ENCODE measurements at regions not wholly inside any gene's neighbourhood (a gene's known extent, or its start where the extent isn't known, plus 50 kb on each side); places are given as distances from the start of the nearest gene placed in this dataset.

- DNase-seq (ENCODE audit: low read depth in 2 of 3, low spot score in 2 of 3) = no peak
Observed at GRCh38 chr13:39856714-39857113, 201.3 kb downstream of the COG6 start.

GRCh38 chr13:39858794-39859193, 203.3 kb downstream of the COG6 start:
- no peak for DNase-seq (ENCODE audit: low read depth in 2 of 3, low spot score in 2 of 3)

- DNase-seq (ENCODE audit: low read depth in 2 of 3, low spot score in 2 of 3) = no peak
Observed at GRCh38 chr13:39859898-39860297, 204.4 kb downstream of the COG6 start.

GRCh38 chr13:39862900-39863299, 207.4 kb downstream of the COG6 start:
- DNase-seq (ENCODE audit: low read depth in 2 of 3, low spot score in 2 of 3) = no peak

DNA sequence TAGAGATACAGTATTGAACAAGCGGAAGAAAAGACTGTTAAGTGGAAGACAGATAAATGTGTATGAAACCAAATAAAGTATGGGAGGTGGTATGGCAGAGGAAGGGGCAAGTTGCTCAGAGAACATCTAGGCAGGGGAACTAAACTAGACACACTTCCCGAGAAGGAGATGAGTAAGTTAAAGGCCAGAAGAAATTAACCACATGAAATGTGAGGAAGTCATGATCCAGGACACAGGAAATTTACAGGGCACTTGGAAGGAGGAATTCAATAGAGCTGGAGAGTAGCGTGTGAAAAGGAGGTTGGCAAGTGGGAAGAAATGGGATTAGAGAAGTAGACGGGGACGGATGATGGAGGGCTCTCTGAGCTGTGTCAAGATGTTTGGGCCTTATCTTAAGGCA, 208.8 kb downstream of the COG6 start:
- no peak for DNase-seq (ENCODE audit: low read depth in 2 of 3, low spot score in 2 of 3)

- DNase-seq (ENCODE audit: low read depth in 2 of 3, low spot score in 2 of 3) = no peak
Observed at GRCh38 chr13:39866722-39867121, 211.3 kb downstream of the COG6 start.

DNA sequence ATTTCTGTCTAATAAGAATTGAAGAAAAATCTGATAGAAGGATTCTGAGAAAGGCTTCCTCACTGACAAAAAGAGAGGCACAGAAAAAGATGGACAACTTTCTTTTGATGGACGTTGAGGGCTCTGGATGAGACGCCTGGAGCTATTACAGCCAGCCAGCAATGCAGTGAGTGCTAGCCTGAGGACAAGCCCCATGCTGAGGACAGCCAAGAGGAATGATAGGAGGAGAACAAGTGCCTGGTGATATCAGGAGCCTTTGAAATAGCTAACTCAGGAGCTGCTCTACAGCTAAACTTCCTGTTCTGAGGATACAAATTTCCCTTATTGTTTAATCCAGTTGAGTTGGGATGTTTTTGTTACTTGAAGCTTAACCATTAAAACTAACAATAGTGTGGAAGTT, 212.3 kb downstream of the COG6 start:
- no peak for DNase-seq (ENCODE audit: low read depth in 2 of 3, low spot score in 2 of 3)

GRCh38 chr13:39870197-39870747, 214.8 kb downstream of the COG6 start:
- no peak for DNase-seq (ENCODE audit: low read depth in 2 of 3, low spot score in 2 of 3)

GRCh38 chr13:39874331-39875053, 219.0 kb downstream of the COG6 start:
- no peak for DNase-seq (ENCODE audit: low read depth in 2 of 3, low spot score in 2 of 3)

DNA sequence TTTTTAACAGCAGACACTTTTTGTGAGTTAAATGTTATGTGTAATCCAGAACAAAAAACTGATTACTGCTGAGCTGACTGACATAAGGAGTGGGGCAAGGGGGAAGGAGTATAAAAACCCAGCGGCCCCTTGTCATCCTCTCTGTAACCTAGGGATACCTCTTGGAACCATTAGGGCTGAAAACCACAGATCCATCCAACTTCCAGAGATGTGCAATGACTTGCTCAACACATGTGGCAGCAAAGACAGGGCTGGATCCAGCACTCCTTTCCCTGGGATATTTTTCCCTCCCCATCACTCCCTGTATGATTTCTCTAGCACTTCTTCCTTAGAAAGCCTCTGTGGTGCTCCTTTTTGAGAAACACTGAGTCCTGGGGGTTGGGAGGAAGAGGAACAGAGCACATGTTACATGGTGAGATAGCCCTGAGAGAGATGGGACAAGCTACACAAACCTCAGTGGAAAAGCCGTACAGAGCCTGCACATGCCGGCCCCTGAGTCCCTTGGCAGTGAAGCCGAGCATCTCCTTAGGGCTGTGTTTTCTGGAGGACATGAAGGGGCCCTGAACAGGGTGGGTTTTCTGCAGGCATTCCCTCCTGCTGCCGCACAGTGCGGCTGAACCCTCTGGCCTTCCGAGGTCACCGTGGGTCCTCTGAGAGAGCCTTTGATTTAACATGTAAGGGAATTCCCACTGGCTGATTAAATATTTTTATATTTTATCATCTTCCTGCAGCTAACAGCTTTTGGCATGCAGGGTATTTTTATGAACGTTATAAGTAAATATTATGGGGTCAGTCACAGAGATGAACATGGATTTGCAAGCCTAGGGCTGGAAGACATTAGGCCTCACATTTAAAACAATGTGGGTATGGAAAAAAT, 219.9 kb downstream of the COG6 start:
- DNase-seq (ENCODE audit: low read depth in 2 of 3, low spot score in 2 of 3) = no peak

GRCh38 chr13:39876258-39876657, 220.8 kb downstream of the COG6 start:
- no peak for DNase-seq (ENCODE audit: low read depth in 2 of 3, low spot score in 2 of 3)

GRCh38 chr13:39877134-39877533, 221.7 kb downstream of the COG6 start:
- DNase-seq (ENCODE audit: low read depth in 2 of 3, low spot score in 2 of 3) = no peak

GRCh38 chr13:39879286-39880035, 224.0 kb downstream of the COG6 start:
- no peak for DNase-seq (ENCODE audit: low read depth in 2 of 3, low spot score in 2 of 3)

DNA sequence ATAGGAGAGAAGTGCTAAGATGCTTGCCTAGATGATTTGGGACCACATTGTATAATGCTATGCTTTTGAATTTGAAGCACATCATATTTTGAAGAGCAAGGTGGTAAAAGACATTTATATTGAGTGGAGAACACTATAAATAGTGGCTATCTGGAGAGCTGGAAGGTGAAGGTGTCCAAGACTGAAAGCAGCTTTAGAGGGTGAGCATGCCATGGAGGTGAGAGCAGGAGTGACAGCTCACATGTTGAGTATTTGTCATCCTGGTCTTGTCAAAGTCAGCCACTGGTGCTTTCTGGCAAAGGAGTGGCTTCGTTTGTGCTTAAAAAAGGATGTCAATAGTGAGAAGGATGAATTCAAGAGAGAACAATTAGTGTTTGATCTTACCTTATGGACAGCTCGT, 225.9 kb downstream of the COG6 start:
- no peak for DNase-seq (ENCODE audit: low read depth in 2 of 3, low spot score in 2 of 3)

- DNase-seq (ENCODE audit: low read depth in 2 of 3, low spot score in 2 of 3) = no peak
Observed at GRCh38 chr13:39881887-39882286, 226.4 kb downstream of the COG6 start.

GRCh38 chr13:39884166-39884565, 228.7 kb downstream of the COG6 start:
- no peak for DNase-seq (ENCODE audit: low read depth in 2 of 3, low spot score in 2 of 3)

DNA sequence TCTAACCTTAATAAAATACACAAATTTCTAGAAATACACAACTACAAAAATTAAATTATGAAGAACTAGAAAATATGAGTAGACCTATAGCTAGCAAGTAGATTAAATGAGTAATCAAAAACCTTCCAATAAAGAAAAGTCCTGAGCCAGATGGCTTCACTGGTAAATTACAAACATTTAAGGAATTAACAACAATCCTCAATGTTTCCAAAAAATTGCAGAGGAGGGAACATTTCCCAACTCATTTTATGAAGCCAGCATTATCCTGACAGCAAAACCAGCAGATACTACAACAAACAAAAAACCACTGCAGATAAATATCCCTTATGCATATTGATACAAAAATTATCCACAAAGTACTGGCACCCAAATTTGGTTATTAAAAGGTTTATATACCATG, 230.9 kb downstream of the COG6 start:
- no peak for DNase-seq (ENCODE audit: low read depth in 2 of 3, low spot score in 2 of 3)

- no peak for DNase-seq (ENCODE audit: low read depth in 2 of 3, low spot score in 2 of 3)
Observed at GRCh38 chr13:39887387-39887786, 231.9 kb downstream of the COG6 start.

- no peak for DNase-seq (ENCODE audit: low read depth in 2 of 3, low spot score in 2 of 3)
Observed at GRCh38 chr13:39888865-39889810, 233.7 kb downstream of the COG6 start.

GRCh38 chr13:39890537-39890936, 235.1 kb downstream of the COG6 start:
- DNase-seq (ENCODE audit: low read depth in 2 of 3, low spot score in 2 of 3) = no peak
